GM20000 (cell line): ENCODE measurements at regions not wholly inside any gene's neighbourhood (a gene's known extent, or its start where the extent isn't known, plus 50 kb on each side); places are given as distances from the start of the nearest gene placed in this dataset.

Experiments used
- DNase-seq: peaks from one replicate; pipeline ENCODE4 v3.0.0; 2012; ENCODE audit warnings: low spot score
- CTCF ChIP-seq: IDR thresholded peaks from 2 replicates; pipeline ENCODE4 v1.5.1; 2012; ENCODE audit warnings: mild to moderate bottlenecking, control low read depth; ENCODE audit errors: extremely low read depth, missing control alignments

DNA sequence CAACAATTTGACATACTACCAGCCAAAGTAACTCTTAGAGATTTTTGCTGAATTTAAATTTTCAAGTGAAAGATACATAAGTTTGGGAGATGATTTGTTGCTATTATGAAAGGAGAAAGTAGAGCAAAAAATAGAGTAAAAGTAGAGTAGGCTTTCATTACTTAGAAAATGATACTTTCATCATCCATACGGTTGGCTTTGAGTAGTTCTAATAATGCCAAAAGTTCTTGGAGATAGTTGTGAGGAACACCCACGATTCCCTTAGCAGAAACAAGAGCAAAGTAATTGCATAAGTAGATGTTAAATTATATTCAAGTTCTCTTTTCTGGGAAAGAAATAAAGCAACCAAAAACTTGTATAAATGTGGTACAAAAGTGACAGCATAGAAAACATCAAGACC is 95.0 kb upstream of the VAV3 start:
- no peak for TF ChIP-seq CTCF
- DNase-seq, result no peak

DNA sequence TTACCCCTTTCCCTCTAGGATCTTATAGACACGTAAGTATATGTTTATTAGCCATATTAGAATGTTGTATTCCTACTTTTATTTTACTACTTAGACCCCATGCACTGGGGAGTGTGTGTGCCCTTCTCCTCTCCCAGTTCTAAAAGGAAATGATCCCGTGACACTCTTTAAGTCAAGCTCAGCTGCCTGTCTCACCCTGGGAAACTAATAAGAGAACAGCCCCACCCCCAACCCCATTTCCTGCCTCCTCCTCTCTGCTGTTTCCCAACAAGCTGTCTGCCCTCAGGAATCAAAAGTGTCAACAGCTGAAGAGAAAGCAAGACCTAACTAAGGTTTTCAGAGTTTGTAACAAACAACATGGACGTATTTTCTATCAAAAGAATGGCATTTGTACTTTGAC is 92.6 kb upstream of the VAV3 start:
- no peak for TF ChIP-seq CTCF
- DNase-seq, result no peak

DNA sequence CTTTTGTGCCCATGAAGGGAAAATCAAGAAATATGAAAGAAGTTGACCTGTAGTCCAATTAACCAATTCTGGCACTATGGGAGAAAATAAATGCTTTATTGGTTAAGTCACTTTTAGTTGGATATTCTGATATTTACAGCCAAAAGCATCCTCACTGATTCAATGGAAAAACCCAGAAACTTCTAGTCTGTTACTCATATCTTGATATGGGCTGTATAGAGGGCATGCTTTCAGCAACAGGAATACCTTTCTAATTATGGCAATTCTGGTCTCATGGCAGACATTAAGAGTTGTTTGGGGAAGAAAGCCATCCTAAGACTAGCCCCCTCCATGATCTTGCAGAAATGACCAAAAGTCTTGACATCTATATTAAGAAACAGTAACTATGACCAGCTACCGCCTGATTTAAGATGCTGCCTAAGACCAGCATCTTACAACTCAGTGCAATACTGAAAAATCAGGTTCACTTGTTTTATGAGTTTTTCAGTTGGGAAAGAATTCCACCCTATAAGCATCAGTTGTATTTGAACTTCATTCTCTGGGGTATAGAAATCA is 91.5 kb upstream of the VAV3 start:
- DNase-seq, result no peak
- no peak for TF ChIP-seq CTCF

DNA sequence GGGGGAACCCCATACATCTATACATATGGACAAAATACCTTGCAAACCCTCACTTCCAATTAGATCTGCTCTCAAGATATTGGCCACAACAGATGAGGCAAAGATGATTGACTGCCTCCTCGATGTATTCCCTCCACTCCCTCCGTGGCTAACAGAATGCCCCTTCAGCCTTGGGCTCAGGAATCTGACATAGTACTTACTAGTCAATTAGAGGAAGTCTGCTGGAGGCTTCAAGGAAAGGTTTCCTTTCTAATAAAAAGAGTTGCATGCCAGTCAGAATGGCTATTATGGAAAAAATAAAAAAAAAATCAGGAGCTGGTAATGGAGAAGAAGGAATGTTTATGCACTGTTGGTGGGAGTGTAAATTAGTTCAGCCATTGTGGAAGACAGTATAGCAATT is 90.4 kb upstream of the VAV3 start:
- no peak for TF ChIP-seq CTCF
- DNase-seq, result no peak

- TF ChIP-seq CTCF, result no peak
- DNase-seq, result no peak
Observed at GRCh38 chr1:108054396-108054795, 89.4 kb upstream of the VAV3 start.

DNA sequence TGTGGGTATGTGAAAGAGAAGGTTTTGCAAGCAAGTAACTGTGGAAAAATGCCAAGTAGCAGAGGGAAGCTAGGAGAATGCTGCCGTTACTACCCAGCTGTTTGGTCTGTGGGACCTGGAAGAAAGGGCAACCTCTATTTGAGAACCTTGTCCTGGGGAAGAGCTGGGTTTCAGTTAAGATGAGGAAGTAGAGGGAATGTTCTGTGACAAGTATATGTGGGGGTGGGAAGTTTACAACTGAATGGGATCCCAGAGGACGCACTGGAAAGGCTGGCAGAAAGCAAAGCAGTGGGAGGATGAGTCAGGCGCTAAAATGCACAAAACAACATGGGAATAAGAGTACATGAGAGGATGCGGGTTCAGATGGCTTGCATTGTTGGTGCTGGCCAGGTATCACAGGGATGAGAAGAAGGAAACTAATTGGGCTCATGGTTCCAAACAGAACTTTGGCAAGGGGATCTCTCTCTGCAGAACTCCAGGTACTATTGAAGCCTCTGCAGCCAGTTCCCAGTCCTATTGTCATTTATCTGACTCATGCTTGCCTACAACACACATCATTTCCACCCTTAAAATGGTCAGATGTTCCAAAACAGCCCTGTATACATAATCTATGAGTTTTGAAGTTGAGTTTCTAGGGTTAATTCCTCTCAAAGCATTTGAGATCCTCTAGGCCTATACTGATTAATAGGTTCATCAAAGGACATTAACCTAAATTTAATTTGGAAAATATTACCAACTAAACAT is 88.5 kb upstream of the VAV3 start:
- TF ChIP-seq CTCF, result no peak
- DNase-seq, result no peak

DNA sequence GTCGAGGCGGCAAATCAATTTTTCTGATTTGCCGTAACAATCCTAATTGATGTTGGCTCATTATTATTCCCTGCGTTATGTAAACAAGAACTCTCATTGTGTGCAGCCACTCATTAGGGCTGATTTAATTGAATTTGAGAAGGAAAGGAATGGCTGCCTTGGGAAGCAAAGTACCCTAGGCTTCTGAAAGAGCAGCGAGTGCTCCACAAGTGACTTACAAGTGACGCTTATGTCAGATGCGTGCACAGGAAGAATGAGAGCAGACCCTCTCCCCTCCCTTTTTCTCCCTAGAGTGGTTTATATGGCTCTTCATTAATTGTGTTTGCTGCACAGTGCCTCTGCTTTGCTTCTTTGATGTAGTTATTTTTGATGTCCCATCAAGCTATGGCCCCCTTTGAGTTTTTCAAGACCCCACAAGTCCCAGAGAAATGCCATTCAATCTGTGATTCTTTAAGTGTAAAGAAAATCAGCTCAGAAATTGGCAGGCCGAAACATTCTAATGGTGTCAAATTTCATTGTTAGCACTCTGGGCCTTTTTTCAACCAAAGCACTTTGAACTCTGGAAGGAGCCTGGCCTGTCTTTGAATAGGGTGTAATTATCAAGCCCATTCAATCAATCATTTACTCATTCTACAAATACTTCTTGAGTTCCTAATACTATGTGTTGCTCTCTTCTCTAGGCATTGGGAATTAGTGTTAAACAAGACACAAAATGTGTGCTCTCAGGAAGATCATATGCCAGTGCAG is 86.8 kb upstream of the VAV3 start:
- TF ChIP-seq CTCF, result no peak
- no peak for DNase-seq
